ENCODE measurements at regions not wholly inside any gene's neighbourhood (a gene's known extent, or its start where the extent isn't known, plus 50 kb on each side); places are given as distances from the start of the nearest gene placed in this dataset.

DNA sequence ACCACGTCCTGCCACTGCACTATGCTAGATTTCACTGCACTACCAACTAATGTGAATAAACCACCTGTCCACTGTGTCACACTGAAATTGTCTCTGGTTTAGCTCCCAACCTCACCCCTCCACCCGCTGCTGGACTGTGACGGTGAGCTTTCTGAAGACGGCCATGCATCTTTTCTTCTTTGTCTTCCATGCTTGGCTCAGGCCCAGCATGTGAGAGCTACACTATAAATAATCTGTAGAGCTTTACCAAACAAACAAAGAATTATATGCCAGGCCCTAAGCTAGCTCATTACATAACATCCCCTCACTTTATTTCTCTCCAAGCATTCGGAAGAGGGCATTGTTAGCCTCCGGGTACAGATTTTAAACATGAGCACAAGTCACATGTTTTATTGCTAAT lies 633.2 kb downstream of the TNS3 start:
- no peak overlapping the region for H3K4me3 ChIP-seq
- TF ChIP-seq, protein P1, sequence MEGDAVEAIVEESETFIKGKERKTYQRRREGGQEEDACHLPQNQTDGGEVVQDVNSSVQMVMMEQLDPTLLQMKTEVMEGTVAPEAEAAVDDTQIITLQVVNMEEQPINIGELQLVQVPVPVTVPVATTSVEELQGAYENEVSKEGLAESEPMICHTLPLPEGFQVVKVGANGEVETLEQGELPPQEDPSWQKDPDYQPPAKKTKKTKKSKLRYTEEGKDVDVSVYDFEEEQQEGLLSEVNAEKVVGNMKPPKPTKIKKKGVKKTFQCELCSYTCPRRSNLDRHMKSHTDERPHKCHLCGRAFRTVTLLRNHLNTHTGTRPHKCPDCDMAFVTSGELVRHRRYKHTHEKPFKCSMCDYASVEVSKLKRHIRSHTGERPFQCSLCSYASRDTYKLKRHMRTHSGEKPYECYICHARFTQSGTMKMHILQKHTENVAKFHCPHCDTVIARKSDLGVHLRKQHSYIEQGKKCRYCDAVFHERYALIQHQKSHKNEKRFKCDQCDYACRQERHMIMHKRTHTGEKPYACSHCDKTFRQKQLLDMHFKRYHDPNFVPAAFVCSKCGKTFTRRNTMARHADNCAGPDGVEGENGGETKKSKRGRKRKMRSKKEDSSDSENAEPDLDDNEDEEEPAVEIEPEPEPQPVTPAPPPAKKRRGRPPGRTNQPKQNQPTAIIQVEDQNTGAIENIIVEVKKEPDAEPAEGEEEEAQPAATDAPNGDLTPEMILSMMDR (IDR thresholded peaks at IDR 0.05), result no peak

GRCh38 chr7:46945328-46945727 lies 636.6 kb downstream of the TNS3 start:
- Histone ChIP-seq H3K27me3 (no peaks in the 10 kb centered on the region), H3K36me3 (no peaks in the 10 kb centered on the region), H3K27ac (no peak overlapping the region), H3K4me1 (no peaks in the 10 kb centered on the region), H3K9me3 (no peaks in the 10 kb centered on the region), H3K4me3 (no peak overlapping the region)
- TF ChIP-seq, protein P1 (IDR thresholded peaks at IDR 0.05), result no peak
- intact Hi-C loops (cut with DNase I), result no loop called here
- DNase-seq (ENCODE audit: low spot score in 2 of 2), result no peak

More for the DNA sequence above, 633.2 kb downstream of the TNS3 start:
- intact Hi-C loops (cut with DNase I), result no loop called here
- no peaks in the 10 kb centered on the region for H3K36me3 ChIP-seq
- no peaks in the 10 kb centered on the region for H3K9me3 ChIP-seq
- no peak overlapping the region for H3K27ac ChIP-seq
- no peaks in the 10 kb centered on the region for H3K27me3 ChIP-seq
- no peak for DNase-seq (ENCODE audit: low spot score in 2 of 2)
- no peaks in the 10 kb centered on the region for H3K4me1 ChIP-seq

GRCh38 chr7:46943996-46944395 lies 637.9 kb downstream of the TNS3 start:
- Histone ChIP-seq H3K27me3 (no peaks in the 10 kb centered on the region), H3K4me1 (no peaks in the 10 kb centered on the region), H3K36me3 (no peaks in the 10 kb centered on the region), H3K9me3 (no peaks in the 10 kb centered on the region), H3K4me3 (no peak overlapping the region), H3K27ac (no peak overlapping the region)
- TF ChIP-seq, protein P1 (IDR thresholded peaks at IDR 0.05), result no peak
- no peak for DNase-seq (ENCODE audit: low spot score in 2 of 2)
- intact Hi-C loops (cut with DNase I), result no loop called here

DNA sequence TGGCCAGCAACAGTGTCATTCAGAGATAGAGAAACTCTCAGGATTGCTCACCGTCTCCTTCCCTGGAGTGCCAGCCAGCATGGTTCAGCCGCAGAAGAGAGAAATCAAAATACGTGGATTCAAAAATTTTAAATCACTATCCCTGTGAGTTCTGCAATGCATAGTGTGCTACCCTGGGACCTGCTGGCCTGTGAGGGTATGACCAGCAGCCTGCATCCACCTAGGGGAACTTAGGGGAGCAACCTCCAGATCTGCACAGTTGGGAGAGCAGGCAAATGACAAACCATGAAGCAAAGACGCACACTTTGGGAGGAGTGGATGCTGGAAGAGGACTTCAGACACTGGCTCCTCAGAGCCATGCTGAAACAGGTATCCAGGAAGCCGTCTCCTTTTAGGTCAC lies 639.3 kb downstream of the TNS3 start:
- DNase-seq (ENCODE audit: low spot score in 2 of 2), result no peak
- H3K27ac ChIP-seq, result no peak overlapping the region
- TF ChIP-seq, protein P1 (IDR thresholded peaks at IDR 0.05), result no peak

DNA sequence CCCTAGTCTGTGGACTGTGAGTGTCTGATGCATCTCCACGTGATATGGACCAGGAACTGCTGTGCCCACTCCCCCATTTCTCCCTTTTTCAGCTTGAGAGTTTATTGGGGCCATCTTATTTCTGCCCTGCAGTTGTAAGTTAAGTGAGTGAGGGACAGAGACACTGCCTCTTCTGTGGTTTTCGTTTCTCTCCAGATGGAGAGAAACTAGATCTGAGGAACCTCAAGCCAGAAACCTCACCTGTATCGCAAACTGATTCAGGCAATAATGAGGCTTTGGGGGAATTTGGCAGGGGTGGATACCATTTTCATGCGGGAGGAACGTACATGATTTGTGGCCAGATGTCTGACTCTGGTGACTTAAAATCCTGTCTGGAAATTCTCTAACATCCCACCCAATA lies 641.7 kb downstream of the TNS3 start:
- no peaks in the 10 kb centered on the region for H3K27me3 ChIP-seq
- H3K36me3 ChIP-seq, result no peaks in the 10 kb centered on the region
- no peak for DNase-seq (ENCODE audit: low spot score in 2 of 2)
- H3K27ac ChIP-seq, result no peak overlapping the region
- intact Hi-C loops (cut with DNase I), result no loop called here
- no peak overlapping the region for H3K4me3 ChIP-seq
- TF ChIP-seq, protein P1 (IDR thresholded peaks at IDR 0.05), result no peak
- no peaks in the 10 kb centered on the region for H3K9me3 ChIP-seq
- no peaks in the 10 kb centered on the region for H3K4me1 ChIP-seq

More for the DNA sequence above, 639.3 kb downstream of the TNS3 start:
- H3K4me3 ChIP-seq, result no peak overlapping the region
- H3K36me3 ChIP-seq, result no peaks in the 10 kb centered on the region
- H3K4me1 ChIP-seq, result no peaks in the 10 kb centered on the region
- no peaks in the 10 kb centered on the region for H3K27me3 ChIP-seq
- H3K9me3 ChIP-seq, result no peaks in the 10 kb centered on the region
- intact Hi-C loops (cut with DNase I), result no loop called here

GRCh38 chr7:46939558-46939957 lies 642.4 kb downstream of the TNS3 start:
- DNase-seq (ENCODE audit: low spot score in 2 of 2), result no peak
- H3K36me3 ChIP-seq, result no peaks in the 10 kb centered on the region
- H3K27ac ChIP-seq, result no peak overlapping the region
- no peak overlapping the region for H3K4me3 ChIP-seq
- H3K27me3 ChIP-seq, result no peaks in the 10 kb centered on the region
- intact Hi-C loops (cut with DNase I), result no loop called here
- TF ChIP-seq, protein P1 (IDR thresholded peaks at IDR 0.05), result no peak
- no peaks in the 10 kb centered on the region for H3K9me3 ChIP-seq
- no peaks in the 10 kb centered on the region for H3K4me1 ChIP-seq

All from ascending aorta (tissue), 2 donors.